CD4-positive, alpha-beta T cell treated with Interleukin-4 for 4 hours (primary cell): ENCODE measurements at regions not wholly inside any gene's neighbourhood (a gene's known extent, or its start where the extent isn't known, plus 50 kb on each side); places are given as distances from the start of the nearest gene placed in this dataset.

Source experiments
- DNase-seq: peaks from one replicate; pipeline ENCODE4 v3.0.0-alpha.2; 2020

DNA sequence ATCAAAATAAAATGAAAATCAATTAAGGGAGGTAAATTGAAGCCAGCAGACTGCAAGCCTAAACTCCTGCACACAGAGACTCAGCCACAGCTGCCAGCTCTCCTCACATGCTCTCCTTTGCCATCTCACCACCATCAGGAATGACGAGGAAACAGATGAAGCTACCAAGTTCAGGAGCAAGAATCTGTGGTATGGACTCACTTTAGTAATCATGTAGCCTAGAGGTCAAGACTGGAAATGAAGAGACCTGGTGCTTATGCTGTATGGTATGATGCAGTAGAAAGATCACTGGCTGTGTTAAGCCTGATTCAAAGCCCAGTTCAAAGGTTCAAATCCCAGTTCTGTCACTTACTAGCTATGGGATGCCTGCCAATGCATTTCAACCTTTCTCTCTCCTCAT, 78.9 kb upstream of the CAMK1G start:
- DNase-seq: no peak

DNA sequence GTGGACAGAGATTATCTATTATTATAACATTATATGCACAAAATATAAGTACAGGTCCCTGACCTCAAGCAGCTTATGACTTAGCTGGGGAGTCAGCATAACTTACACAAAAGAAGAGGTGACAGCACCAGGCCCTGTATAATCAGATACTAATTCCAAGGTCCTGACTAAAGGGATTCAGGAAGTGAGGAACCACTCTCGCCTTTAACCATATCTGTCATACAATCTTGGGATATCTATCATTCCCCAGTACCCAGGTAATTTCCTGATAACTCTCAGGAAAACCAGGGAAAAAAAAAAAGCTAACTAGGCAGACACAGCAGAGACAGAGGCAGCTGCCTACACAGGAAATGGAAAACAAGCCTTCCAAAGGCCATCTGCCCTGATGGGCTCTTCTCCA, 78.5 kb upstream of the CAMK1G start:
- no peak for DNase-seq

DNA sequence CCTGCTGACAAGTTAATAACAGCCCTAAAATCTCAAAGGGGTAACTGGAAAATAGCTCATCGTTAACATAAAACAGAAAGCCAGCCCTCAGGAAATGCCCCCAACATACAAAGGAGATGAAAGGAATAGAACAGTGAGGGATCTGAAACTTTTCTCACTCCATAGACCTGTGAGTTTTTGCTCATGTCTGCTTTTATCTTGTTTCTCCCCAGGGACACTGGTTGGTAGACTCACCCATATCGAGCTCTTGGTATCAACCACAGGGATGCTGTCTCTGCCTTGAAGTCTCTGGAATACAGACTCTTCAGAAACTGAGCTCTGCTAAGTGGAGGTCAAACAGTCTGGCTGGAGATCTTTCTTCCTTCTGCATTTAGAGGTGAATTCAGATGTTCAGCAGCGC, 77.4 kb upstream of the CAMK1G start:
- DNase-seq: no peak

DNA sequence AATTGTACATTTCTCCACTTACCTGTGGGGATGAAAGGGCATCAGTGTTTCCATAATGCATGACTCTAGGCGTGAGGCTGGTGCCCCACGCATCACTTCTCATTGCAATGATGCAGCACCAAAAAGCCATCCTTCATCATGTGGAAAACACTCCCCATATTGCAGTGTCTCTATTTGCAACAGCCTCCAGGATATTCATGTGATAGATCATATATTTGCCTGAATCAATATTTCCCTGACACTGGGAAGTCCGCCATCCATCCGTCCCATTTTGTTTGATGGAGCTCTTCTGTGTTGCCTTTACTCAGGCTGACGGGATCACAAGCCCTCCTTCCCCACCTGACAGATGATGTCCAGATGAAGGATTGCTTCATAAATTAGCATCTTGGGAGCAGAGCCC, 74.5 kb upstream of the CAMK1G start:
- DNase-seq: no peak

DNA sequence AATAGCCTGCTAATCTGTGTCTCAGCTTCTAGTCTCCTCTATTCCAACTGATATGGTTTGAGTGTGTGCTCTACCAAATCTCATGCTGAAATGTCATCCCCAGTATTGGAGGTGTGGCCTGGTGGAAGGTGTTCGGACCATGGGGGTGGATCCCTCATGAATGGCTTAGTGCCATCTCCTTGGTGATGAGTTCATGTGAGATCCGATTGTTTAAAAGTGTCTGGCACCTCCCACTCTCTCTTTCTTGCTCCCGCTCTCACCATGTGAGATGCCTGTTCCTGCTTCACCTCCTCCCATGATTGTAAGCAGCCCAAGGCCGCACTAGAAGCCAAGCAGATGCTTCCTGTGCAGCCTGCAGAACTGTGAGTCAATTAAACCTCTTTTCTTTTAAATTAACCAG, 73.5 kb upstream of the CAMK1G start:
- DNase-seq: no peak

DNA sequence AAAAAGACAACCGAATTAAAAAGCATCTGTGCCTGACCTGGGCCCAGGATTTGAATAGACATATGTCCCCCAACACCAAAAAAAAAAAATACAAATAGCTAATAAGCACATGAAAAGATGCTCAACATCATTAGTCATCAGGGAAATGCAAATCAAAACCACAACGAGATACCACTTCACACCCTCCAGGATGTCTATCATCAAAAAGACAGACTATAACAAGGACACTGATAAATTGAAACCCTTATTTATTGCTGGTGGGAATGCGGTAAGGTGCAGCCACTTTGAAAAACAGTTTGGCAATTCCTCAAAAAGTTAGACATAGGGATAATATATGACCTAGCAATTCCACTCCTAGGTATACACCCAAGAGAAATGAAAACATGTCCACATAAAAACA, 72.3 kb upstream of the CAMK1G start:
- no peak for DNase-seq

DNA sequence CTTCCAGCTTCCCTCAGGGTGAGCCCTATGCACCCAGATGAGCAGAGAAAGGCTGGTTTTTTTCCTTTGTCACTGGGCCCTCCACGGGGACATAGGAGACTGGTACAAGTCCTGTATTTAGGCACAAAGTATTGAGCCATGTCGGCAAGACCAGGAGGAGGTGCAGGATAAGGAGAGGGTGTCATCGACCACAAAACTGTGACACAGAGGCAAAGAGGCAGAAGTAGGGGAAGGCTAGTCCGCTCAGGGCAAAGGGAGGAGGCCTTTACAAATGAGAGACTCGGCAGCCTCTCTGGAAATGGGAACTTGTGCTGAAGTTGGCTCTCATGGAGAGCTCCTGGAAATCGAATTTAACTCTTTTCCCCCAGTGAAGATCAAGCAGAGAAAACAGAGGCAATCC, 70.7 kb upstream of the CAMK1G start:
- no peak for DNase-seq

DNA sequence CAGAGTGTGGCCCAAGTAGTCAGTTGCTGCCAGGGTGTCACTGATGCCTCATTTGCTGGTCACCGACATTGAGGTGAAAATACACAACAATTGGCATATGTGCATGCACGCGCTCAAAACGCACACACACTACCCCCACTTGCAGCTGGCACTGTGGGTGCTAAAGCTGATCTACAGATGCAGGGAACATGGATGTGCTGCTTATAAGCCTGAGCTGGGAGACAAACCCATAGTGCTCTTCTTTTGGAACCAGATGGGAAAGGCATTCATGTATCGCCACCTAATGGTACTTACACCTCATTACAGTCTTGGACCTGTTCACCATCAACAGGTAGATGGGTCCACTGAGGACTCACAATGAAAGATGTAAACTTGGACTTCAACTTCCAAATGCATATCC, 70.3 kb upstream of the CAMK1G start:
- no peak for DNase-seq

DNA sequence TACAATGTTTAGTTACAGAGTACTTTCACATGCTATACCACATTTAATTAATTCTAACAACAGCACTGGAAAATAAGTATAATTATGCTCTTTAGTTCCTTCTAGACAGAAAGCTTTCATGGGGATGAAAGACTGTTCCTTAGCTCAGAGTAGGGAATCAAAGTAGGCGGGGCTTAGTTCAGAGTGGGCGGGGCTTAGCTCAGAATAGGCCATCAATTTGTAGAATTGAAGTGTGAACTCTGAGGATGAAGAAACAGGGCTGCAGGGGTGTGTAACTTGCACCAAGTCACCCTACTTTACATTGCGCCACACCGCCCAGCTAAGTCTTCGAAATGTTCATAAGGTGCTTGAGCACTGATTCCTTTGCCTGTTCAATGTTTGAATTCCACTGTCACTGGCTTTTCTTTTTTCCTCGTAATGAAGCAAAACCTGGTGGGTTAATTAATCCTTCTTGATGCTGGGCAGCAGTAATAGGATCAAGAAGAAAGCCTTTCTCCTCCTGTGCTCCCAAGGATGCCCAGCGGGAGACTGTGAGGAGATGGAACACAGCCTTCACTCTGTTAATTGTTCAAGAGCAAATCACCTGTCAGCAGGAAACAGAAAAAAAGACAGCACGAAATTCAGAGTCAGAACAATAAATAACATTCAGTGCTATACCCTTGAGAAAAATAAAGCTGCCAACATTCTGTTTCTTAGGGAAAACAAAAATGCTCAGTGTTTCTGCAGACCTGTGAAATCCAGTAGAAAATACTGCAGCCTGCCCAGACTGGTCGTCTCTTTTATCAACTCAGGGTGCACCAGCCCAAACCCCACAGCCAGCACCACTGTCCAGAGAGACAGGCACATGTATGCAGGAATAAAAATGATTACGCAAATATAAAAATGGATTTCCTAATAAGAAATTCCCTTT, 66.5 kb upstream of the CAMK1G start:
- DNase-seq: no peak

DNA sequence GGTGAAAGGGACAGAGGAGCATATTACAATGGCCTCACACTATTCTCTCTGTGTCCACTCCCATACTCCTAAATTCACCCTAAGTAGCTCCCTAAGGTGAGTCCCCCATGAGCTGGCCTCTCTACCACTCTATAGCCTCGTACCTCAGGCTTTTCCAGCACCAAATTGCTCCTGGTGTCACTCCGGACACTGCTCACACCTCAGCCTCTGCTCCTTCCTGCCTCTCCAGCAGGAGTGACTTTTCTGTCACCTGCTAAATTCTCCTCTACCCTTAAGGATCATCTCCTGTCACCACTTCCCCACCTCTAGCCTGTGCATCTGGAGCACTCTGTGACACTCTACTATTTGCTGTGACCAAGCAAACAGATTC, 65.8 kb upstream of the CAMK1G start:
- DNase-seq: no peak

DNA sequence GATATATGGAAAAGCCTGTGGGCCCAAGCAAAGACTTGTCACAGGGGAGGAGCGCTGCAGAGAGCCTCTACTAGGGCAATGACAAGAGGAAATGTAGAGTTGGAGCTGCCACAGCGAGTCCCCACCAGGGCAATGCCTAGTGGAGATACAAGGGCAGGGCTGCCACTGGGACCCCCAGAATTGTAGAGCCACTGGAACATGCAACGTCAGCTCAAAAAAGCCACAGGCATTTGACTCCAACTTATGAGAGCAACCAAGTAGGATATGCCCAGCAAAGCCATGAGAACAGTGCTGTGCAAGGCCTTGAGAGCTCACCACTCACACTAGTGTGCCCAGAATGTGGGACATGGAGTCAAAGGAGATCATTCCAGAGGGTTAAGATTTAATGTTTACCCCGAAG, 63.7 kb upstream of the CAMK1G start:
- no peak for DNase-seq

DNA sequence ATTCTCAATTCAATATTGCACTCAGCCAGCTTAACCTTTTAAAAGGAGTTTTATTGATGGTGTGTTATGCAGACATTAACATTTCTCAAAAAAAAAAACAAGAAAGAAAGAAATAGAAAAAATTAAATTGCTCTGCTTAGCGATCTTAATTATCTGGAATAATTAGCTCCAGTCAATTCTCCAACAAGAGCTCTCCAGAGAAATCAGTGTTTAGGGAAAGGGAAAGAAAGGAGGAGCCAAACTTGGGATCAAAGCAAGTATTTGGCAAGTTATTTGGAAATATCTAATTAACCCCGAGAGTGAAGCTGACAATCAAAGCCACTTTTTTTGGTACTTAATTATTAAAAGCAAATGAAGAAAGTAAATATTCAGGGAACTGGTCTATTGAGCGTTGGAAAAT, 60.7 kb upstream of the CAMK1G start:
- DNase-seq: no peak

DNA sequence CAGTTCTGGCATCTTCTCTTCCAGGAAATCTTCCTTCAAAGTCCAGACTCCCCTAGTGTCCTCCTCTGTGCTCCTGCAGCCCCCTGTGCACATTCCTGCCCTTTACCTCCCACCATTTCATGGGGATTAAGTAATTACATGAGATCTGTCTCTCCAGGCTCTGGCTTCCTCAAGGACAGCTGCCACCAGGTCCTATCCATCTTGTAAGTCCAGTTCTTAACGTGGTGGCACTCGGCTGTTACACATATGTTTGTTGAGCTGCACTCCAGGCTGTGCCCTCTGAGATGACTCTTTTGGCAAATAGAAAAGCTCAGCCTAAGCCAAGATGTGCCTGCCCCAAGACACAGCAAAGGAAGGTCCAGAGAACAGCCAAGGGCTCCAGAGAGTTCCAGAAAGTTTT, 57.4 kb upstream of the CAMK1G start:
- no peak for DNase-seq

DNA sequence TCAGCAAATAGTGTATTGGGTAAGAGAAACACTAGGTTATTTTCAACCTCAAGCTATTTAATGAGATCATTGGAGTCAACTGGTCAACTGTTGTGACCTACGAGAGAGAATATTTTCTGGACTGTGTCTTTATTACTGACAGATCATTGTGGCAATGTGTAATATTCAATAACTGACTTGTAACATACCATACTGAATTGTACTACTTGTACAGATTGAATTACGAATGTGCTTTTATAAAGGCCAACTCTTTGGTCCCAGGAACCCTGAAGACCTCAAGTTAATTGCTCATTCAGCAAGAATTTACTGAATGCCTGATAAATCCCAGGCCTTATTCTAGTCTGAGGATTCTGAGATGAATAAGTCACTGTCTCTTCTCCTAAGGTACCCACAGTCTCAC, 56.1 kb upstream of the CAMK1G start:
- DNase-seq: no peak

DNA sequence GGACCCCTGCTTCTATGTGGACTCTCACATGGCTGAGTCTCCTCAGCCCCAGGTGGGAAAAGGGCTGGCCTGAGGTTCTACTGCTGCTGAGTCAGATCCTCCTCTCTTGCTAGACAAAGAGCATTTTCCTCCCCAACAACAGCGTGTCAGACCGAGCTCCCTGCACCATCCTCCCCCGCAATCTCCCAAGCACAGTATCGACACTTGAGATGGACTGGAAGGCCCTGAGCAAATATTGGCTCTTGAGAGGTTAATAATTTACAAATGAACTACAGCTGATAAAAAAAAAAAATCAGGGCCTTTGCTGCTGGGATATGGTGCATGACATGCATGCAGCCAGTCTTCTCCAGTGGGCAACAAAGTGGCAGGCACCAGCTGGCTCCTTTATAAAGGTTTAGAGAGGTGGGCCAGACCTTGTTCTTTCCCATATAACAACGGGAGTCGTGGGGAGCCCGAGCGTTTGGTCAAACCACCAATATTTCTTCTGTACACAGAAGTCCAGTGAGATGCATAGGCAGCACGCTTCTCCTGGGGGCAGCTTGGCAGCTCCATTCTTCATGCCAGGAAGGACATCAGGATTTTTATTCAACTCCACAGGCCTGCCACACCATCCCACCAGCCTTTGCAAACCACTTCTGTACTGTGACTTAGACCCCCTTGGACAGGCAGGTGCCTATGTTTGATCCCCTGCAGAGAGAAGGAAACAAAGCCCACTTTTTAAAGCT, 55.4 kb upstream of the CAMK1G start:
- no peak for DNase-seq

DNA sequence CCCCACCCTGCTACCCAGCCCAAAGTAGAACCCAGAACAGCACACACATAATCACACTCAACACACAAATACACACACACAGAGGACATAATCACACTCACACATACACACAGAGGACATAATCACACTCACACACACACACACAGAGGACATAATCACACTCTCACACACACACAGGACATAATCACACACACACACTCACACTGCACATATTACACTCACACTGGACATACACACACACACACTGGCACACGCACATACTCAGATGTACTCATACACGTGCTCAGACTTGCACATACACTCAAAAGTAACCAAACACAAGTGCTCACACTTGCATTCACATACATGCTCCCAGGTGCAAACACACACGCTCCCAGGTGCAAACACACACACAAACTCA, 54.3 kb upstream of the CAMK1G start:
- no peak for DNase-seq

DNA sequence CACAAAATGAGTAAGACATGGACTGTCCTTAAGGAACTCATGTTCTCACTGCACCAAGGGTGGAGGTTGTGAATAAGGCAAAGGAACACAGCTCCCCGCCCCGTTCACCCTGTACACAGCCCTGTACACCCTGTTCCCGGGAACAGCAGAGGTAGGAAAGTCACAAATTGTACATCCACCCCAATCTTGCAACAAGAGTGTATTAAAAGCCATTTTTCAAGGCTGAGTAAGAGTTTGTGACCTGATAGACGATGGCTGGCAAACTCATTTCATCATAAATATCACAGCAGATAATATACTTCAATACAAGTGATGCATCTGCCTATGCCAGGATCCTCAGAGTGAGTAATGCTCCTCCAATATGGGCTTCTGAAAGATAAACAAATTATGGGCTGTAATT, 52.5 kb upstream of the CAMK1G start:
- no peak for DNase-seq

DNA sequence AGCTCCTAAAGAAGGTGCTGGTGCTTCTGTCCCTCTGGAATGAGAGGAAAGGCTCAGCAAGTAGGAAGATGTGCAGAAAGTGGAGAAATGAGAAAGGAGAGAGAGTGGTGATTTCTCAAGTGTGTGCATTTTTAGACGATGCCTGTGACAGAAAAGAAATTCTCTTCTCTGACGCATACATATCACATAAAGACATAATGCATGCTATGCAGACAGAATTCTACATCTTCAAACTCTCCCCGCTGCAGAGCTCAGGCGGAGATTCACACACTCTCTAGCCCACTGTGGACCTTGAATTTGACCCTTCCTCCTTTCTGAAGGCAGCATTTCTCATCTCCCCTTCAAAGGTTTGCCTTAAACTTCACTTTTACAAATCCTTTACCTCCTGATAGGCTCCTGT, 52.0 kb upstream of the CAMK1G start:
- DNase-seq: no peak
